Activated T-cell treated with anti-CD3 and anti-CD28 coated beads for 4 hours (primary cell): ENCODE measurements at regions not wholly inside any gene's neighbourhood (a gene's known extent, or its start where the extent isn't known, plus 50 kb on each side); places are given as distances from the start of the nearest gene placed in this dataset.

ENCODE experiments used
- DNase-seq: peaks from one replicate; pipeline ENCODE4 v3.0.0-alpha.2; 2020

GRCh38 chr1:18020021-18020817 is 87.4 kb upstream of the IGSF21 start:
- DNase-seq, result no peak

DNA sequence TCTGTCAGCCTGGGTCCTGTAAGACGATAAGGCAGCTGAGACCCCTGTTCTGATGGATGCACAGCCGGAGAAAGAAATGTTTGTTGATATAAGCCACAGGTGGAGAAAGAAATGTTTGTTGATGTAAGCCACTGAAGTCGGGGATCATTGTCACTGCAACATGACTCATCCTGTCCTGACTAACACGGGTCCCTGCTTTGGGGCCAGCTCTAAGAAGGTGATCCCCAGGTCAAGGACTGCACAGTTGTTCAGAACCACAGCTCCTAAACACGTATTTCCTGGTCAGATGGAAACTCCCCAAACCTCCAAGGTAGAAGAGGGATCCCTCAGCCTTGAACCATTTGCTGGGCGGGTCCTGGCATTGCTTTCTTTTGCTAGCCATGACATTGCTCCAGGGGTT is 86.4 kb upstream of the IGSF21 start:
- no peak for DNase-seq

- DNase-seq, result no peak
Observed at GRCh38 chr1:18032172-18032859, 75.3 kb upstream of the IGSF21 start.

GRCh38 chr1:18035145-18035544 is 72.5 kb upstream of the IGSF21 start:
- no peak for DNase-seq

DNA sequence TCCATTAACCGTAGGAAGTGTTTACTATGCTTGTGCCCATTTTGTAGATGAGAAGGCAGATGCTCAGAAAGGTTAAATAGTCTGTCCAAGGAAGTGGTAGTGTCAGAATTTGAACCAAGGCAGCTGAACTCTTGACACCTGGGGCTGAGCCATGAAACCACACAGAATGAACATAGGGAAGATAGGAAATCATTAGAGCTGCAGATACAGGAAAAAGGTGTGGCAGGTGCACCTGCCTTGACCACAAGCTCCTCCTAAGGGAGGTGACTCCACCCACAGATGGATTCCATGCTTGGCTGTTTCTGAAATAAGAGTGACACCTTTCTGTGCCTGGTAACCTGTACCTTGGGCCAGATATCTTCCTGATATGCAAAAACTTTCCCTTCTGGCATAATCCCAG is 69.9 kb upstream of the IGSF21 start:
- no peak for DNase-seq

- no peak for DNase-seq
Observed at GRCh38 chr1:18038051-18038450, 69.5 kb upstream of the IGSF21 start.

DNA sequence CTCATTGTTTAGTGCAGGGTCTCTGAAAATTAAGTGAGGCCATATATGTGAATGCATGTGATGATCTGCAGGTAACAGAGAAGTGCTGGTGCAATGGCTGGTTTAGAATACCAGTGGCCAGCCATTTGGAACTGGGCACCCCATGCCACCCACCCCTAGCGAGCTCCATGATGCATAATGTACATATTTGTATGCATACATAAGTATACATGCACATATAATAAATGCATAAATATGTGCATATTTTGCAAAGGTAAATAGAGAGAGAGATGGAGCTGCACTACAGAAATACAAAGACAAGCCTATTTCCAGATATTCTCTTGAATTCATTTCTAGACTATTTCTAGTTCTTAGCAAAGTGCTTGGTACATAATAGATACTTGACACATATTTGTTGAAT is 68.5 kb upstream of the IGSF21 start:
- no peak for DNase-seq

DNA sequence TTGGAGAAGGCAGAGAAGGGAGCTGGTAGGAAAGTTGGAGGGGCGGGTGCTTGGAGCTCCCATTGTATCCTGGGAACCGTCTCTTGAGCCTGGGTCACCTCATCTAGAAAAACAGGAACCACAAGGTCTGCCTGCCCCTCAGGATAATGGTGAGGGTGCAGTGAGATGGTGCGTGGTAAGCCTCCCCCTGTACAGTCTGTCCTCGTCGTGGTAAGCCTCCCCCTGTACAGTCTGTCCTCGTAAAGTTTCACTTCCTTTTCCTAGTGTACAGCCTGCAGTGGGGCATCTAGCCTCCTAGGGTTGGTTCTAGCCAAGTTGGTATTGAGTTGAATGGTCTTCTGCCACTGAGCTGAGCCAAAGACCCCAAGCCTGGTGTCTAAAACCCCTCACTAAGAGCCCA is 66.5 kb upstream of the IGSF21 start:
- no peak for DNase-seq

DNA sequence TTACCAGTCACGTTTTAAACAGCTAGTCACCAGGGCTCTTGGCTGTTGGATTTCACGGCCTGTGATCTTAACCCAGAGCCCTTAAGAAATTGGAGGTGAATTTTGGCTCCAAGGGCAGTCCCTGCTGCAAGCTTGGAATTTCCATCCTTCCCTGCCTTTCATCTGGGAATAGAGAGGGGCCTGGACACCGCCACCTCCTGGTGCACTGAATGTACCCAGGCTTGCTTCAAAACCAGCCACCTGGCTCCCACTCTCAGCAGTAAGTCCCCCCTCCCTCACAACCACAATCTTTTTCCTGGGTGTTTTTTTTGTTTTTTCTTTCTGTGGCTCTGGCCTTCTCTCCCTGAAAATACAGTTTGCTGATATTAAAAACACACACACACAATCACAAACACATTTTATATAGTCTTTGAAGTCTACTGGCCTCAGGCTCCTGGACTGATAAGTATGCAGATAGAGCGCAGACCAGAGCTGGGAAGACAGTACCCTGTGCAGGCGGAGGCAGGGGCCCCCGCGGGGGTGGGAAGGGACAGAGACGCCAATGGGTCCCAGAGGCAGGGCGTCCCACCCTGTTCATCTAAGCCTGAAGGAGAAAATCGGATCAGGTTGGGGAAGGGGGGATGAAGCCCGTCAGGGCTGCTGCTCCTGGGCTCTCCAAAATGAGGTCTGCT is 65.8 kb upstream of the IGSF21 start:
- DNase-seq, result no peak

GRCh38 chr1:18043871-18044270 is 63.7 kb upstream of the IGSF21 start:
- no peak for DNase-seq

DNA sequence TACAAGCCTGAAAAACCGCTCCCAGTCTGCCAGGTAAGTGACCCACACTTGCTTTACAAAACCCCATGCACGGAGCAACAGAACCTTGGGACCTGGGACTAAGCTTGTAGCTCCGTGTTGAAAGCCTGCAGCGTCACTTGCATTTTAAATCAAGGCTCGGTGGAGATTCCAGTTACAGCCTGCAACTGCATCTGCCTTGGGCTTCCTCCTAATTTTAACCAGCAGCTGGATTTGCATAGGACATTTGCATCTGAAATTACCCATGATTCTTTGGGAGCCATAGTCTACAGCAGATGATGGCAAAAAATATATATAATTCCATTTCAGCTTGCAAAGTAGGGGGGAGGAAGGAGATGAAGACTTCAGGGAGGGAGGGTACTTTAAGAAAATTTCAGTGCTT is 62.4 kb upstream of the IGSF21 start:
- no peak for DNase-seq

GRCh38 chr1:18045621-18046020 is 62.0 kb upstream of the IGSF21 start:
- DNase-seq, result no peak

- DNase-seq, result no peak
Observed at GRCh38 chr1:18047122-18047521, 60.5 kb upstream of the IGSF21 start.

- no peak for DNase-seq
Observed at GRCh38 chr1:18049228-18049627, 58.4 kb upstream of the IGSF21 start.

GRCh38 chr1:18052671-18053070 is 54.9 kb upstream of the IGSF21 start:
- DNase-seq, result no peak

DNA sequence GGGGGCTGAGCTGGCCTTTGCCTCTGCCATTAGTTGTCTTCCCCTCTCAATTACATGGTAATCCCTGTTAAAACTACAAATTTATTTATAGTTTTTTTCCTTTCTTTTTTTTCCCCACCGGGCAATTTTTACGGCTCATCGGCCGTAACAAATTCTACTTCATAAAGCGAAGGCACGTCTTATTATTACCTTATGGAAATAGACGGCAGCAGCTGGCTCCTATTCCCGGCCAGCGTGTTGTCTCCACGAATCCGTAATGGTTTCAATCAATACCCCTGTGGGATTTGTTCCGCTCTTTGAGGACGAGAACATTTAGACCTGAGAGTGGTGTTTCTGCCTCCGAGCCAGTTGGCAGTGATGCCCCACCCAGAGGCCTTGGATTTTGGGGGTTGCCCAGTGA is 52.4 kb upstream of the IGSF21 start:
- DNase-seq, result no peak

GRCh38 chr1:18056545-18056944 is 51.1 kb upstream of the IGSF21 start:
- DNase-seq, result no peak

DNA sequence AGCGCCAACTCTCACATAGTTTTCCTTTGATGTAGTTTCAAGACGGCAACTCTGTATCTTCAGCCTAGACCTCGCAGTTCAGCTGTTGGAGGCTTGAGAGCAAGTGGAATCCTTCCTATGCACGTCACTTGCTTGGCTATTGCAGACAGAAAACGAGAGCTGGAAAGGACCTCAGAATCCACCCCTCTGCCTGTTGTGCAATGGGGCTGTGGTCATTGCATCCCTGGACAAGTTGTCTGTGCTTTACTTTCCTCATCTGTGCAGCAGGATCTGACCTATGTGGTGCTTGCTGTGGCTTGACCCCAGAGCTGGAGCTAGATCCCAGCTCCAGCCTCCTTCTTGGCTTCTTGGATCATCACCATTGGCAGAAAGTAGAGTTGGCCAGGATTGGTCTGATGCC is 50.0 kb upstream of the IGSF21 start:
- DNase-seq, result no peak
